HS-5 (cell line): ENCODE measurements at regions not wholly inside any gene's neighbourhood (a gene's known extent, or its start where the extent isn't known, plus 50 kb on each side); places are given as distances from the start of the nearest gene placed in this dataset.

Source experiments
- DNase-seq: peaks from one replicate; pipeline ENCODE4 v3.0.0-alpha.2; 2012; ENCODE audit warnings: low read depth

DNA sequence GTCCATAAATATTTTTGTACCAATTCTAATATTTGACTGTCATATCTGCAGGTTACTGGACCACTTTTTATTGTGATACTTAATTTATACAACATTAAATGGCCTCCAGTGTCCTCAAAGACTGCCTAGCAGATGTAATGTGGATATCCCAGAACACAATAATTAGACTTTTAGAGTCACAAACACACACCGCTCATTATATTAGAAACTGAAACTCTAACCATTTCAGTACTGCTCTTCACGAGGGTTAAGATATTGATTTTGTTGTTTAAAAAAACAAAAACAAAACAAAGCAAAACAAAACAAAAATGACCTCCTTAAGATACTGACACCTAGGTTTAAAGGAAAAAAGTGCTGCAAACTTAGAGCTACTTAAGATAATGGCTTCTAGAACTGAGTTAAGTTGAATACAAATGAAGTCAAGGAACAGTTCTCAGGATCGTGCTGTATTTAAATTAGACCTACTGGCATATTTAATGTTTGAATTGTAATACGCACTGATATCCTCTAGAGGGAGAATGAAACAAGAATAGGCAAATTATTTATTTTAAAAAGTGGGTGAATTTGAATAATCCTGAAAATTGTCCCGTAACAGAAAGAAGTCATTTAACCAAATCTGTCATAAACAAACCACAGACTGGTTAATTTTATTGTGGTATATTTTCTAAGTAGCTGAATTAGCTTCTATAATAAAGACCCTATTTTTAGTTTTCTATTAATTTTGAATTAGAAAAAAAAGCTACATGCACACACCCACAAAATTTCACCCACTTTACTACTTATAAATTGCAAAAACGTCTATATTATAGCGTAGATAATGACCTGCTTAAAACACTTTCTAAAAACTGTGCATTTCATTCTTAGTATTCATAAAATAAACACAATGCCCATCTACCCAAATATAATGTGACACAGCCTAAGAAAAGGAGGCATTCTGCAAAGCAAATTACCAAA, 395.2 kb upstream of the DCN start:
- DNase-seq, result no peak

DNA sequence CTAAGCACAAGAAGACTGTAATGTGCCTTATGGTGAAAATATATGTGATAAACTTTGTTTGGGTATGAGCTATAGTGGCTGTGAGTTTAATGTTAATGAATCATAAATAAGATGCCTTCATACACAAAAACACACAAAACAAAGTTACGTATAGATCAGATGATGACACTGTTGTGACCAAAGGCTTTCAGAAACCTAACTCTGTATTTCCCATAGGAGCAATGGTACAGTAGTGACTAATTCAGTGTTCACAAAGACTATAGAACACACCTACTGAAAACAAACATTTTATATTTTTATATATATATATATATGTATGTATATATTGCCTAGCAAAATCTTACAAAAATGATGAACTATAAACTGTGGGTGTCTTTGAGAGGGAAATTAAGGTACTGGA, 393.8 kb upstream of the DCN start:
- no peak for DNase-seq

DNA sequence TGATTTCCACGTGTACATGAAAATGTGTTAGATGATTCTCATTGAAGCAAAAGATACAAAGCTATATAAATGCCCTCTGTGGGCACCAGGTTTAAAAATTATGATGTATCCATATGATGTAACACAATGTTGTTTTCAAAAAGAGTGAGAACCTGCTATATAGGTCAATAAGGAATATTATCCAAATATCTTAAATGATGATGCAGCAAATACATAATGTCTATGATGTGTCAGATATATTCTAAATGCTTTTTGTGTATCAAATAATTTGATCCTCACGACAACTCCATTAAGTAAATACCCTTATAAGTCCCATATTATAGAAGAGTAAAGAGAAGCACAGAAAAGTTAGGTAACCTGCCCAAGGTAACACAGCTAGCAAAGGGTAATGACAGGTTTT, 393.0 kb upstream of the DCN start:
- DNase-seq, result no peak

DNA sequence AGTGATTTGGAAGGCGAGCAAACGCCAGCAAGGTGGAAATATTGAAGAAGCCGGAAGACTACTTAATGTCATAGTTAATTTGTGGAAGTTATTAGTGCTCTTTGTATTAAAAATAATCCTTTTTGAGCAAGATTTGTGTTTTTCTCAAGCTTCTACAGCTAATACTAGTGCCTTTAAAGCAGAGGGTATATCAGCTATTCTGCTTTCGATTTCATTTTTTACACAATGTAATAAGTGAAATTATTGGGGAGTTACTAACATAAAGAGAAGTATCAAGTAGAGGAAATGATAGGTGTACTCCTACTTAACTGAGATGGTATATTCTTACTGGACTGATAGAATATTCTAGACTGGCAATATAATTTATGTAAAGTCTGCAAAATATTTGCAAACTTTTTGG, 392.4 kb upstream of the DCN start:
- no peak for DNase-seq

DNA sequence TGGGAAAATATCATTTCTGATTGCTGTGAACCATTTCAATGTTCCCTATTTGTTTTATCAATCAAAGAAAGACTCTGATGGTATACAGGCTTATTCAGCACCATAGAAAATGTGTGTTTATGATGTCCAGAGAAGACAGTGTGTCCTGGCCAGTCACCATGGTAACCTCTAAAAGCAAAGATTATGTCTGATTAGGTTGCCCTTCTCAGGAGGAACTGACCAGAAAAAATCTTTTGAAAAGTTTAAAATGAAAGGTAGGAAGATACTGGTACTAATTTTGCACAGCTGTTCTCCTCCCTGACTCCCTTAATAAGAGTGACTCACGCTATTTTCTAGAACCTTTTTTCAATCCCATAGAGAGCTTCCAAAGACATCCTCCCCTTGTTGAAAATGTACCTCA, 391.8 kb upstream of the DCN start:
- no peak for DNase-seq

DNA sequence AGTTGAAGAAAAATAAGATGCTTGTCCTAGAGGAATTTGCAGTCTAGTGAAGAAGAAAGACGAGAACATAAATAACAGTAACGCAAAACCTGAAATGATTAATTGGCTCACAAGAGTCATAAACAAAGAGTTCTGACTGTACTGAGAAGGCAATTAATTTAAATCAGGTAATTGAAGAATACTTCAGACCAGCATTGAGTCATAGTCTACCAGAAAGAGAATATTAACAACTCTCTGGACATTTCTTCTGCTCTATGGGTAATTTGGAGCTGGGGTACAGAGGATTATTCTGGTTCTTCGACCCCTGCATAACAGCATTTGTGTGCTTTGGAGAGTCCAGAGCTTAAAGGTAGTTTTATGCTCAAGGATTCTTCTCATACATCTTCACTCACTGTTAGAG, 390.3 kb upstream of the DCN start:
- DNase-seq, result no peak

DNA sequence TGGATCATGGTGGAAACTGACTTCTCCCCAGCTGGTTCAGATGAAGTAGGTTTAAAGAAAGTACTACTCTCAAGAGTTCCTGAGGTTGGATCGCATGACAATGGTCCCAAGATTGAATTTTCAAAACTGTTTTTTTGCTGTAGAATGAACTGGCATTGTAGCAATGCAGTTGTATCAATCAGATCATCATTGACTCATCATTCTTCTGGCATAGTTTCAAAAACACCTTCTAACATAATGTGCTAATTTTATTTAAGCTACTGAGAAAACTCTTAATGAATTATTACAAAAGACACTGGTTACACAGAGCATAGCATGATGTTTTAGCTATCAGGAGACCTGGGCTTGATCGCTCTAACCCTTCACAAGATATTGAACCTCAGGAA, 384.5 kb upstream of the DCN start:
- DNase-seq, result no peak

DNA sequence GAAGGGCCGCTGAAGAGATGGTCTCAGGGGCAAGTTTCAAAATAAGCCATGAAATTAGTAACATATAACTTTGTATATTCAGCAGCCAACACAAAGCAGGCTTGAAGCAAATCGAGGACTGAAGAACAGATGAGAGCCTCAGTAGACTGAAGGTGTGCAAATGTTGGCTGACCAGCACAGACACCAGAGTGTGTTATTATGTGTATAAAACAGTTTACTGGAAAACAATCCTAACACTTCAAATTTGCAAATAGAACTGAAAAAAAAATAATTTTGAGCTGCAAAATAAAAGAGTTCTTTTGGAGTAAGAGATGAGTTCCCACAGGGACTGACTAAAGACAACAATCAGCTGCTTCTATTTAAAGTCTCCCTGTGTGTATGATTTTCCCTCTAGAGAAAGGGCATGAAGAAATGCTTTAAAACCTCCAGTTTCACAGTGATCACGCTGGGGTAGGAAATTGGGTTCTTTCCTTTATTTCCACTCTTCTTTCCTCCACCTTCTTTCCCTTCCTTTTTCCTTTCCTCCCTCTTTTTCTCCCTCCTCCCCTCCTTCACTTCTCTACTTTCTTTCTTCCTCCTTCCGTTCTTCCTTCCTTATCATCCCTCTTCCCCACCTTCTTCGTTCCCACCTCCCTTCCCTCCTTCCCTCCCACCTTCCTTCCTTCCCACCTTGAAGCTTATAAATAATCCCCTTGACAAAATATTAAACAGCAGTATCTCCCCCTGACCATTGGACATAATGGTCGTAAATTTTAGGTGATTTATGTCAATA, 383.9 kb upstream of the DCN start:
- DNase-seq, result no peak

GRCh38 chr12:91565846-91566245, 383.2 kb upstream of the DCN start:
- DNase-seq, result no peak

- DNase-seq, result no peak
Measured at GRCh38 chr12:91565246-91565645, 382.6 kb upstream of the DCN start.

- DNase-seq, result no peak
Measured at GRCh38 chr12:91563011-91563765, 380.6 kb upstream of the DCN start.

- no peak for DNase-seq
Measured at GRCh38 chr12:91562476-91562875, 379.9 kb upstream of the DCN start.

GRCh38 chr12:91561958-91562325, 379.3 kb upstream of the DCN start:
- no peak for DNase-seq

- DNase-seq, result no peak
Measured at GRCh38 chr12:91561301-91561957, 378.8 kb upstream of the DCN start.

GRCh38 chr12:91556909-91557308, 374.3 kb upstream of the DCN start:
- no peak for DNase-seq

GRCh38 chr12:91555436-91556415, 373.1 kb upstream of the DCN start:
- DNase-seq, result no peak

DNA sequence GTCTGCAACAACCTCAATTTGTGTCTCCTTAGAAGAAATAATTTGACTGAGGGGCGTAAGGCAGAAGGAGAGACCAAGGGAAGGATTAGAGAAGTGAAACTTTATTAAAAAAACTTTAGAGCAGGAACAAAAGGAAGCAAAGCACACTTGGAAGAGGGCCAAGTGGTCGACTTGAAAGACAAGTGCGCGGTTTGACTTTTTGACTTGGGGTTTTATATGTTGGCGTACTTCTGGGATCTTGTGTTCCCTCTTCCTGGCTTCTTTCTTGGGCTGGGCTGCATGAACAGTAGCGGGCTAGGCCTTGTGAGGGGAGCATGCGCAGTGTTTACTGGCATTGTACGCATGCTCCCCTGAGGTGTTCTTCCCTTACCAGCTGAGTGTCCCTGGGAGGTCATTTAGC, 369.3 kb upstream of the DCN start:
- DNase-seq, result no peak

DNA sequence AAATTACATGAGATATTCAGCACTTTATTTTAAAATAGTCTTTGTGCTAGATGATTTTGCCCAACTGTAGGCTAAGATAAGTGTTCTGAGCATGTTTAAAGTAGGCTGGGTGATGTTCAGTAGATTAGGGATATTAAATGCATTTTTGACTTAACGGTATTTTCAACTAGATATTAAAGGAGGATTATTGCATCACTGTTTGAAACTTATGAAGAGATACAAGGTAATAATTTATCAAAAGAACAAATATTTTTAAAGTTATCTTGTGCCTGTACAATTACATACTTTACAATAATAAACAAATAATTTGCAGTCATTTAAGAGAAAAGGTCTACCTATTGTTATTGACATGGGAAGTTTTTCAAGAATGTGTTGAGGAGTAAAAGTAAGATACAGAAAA, 368.6 kb upstream of the DCN start:
- DNase-seq, result no peak

DNA sequence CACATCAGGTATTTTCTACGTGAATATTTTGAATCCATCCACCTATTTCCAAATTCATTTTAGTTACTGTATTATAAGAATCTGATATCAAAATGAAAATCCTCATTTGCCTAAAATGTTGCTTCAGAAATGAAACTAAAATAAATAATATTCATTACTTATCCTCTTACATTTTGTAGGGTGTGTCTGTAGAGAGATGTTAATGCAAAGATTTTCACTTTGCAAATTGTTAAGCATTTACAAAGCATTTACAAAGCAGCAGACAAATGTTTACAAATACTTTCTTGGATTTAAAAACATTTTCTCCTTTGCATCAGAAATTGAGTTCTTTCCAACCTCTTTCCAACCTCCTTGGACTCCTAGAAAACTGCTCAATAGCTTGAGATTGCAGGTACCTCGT, 360.0 kb upstream of the DCN start:
- no peak for DNase-seq

- DNase-seq, result no peak
Measured at GRCh38 chr12:91542067-91542466, 359.4 kb upstream of the DCN start.

- no peak for DNase-seq
Measured at GRCh38 chr12:91538418-91538817, 355.8 kb upstream of the DCN start.
